ENCODE measurements at regions not wholly inside any gene's neighbourhood (a gene's known extent, or its start where the extent isn't known, plus 50 kb on each side); places are given as distances from the start of the nearest gene placed in this dataset.
"Not testable (repeated sequence)": the region's sequence is repeated elsewhere in the genome, so short reads cannot be mapped to it uniquely, and the experiment has no call there.

DNA sequence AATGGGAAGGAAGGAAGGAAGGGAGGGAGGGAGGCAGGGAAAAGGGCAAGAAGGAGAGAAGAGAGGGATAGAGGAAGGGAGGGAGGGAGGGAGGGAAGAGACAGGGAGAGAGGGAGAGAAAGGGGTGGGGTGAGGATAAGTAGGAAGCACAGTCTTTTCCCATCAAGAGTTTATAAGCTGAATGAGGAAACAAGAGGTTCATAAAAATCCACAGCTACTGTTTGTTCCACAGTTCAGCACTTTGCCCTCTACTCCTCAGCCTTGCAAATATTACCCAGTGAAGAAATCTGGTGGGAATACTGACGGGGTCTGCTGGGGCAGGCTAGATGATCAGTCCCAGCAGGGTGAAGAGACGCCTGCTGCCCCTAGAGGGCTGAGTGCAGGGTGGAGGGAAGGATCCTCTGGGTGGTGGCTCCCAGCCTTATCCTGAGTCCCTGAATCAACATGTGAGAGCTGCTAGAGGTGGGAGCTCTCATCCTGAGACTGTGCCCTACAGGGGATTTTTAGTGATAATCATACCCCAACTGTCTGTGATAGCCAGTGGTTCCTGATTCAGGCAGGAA, 233.9 kb upstream of the NBPF12 start:
- H3K27me3 ChIP-seq (replicated peaks; ENCODE audit: insufficient read depth); H3K36me3 ChIP-seq; DNase-seq (ENCODE audit: low spot score); H3K27ac ChIP-seq; ATAC-seq (ENCODE audit: insufficient number of reproducible peaks, low FRiP score, low read depth); H3K4me1 ChIP-seq (ENCODE audit: control insufficient read depth in 1 of 2, low read depth in 2 of 2); H3K4me3 ChIP-seq; H3K9me3 ChIP-seq: not testable (repeated sequence)

- ATAC-seq (ENCODE audit: insufficient number of reproducible peaks, low FRiP score, low read depth); H3K4me1 ChIP-seq (ENCODE audit: control insufficient read depth in 1 of 2, low read depth in 2 of 2); H3K9me3 ChIP-seq; H3K4me3 ChIP-seq; H3K27ac ChIP-seq; H3K36me3 ChIP-seq; DNase-seq (ENCODE audit: low spot score); H3K27me3 ChIP-seq (replicated peaks; ENCODE audit: insufficient read depth): not testable (repeated sequence)
Measured at GRCh38 chr1:146701320-146701719, 236.8 kb upstream of the NBPF12 start.

GRCh38 chr1:146695388-146695787, 242.7 kb upstream of the NBPF12 start:
- not testable (repeated sequence) for ATAC-seq (ENCODE audit: insufficient number of reproducible peaks, low FRiP score, low read depth); H3K9me3 ChIP-seq; DNase-seq (ENCODE audit: low spot score); H3K27me3 ChIP-seq (replicated peaks; ENCODE audit: insufficient read depth); H3K27ac ChIP-seq; H3K36me3 ChIP-seq; H3K4me1 ChIP-seq (ENCODE audit: control insufficient read depth in 1 of 2, low read depth in 2 of 2); H3K4me3 ChIP-seq

GRCh38 chr1:146691798-146692197, 246.3 kb upstream of the NBPF12 start:
- not testable (repeated sequence) for ATAC-seq (ENCODE audit: insufficient number of reproducible peaks, low FRiP score, low read depth); H3K4me3 ChIP-seq; H3K27me3 ChIP-seq (replicated peaks; ENCODE audit: insufficient read depth); H3K27ac ChIP-seq; H3K4me1 ChIP-seq (ENCODE audit: control insufficient read depth in 1 of 2, low read depth in 2 of 2); H3K36me3 ChIP-seq; DNase-seq (ENCODE audit: low spot score); H3K9me3 ChIP-seq

DNA sequence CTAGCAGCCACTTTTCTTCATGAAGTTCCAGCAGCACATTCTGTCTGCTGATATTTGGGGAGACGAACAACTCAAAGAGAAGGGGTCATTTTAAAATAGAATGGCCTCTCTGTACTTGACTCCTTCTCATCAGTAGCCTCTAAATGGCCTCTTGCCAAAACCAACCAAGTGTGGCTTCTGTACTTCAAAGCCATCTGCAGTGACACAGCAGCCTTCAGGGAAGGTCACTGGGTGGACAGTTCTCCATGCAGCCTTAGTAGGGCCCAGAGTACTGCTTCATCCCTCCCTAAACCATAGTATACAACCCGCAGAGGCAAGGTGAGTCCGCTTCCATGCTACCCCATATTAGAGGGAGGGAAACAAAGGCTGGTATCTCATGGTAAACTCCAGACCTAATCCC, 249.2 kb upstream of the NBPF12 start:
- H3K27me3 ChIP-seq (replicated peaks; ENCODE audit: insufficient read depth); H3K9me3 ChIP-seq; H3K27ac ChIP-seq; H3K4me1 ChIP-seq (ENCODE audit: control insufficient read depth in 1 of 2, low read depth in 2 of 2); DNase-seq (ENCODE audit: low spot score); ATAC-seq (ENCODE audit: insufficient number of reproducible peaks, low FRiP score, low read depth); H3K36me3 ChIP-seq; H3K4me3 ChIP-seq: not testable (repeated sequence)

DNA sequence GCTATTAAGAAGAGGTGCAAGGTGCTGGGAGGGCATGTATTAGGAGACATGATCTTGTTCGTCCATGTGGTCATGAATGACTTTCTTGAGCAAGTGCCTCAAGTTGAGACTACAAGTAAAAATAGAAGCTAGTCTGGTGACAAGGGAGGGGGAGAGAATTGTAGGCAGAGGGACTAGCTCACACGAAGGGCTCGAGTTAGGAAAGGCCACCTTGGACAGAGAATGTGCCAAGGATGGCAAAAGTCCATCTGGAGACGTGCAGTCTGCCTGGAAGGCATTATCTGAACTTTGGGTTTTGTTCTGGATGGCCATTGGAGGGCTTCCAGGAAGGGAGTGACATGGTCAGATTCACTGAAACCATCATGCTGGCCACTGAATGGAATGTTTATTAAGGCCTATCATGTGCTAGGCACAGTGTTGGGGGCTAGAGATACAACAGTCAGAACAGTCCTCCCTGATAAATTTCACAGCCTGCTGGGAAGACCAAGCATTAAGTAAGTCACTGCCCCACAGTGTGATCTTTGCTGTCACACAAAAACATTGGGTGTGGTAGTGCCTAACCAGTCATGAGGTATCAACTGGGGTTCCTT, 251.3 kb upstream of the NBPF12 start:
- not testable (repeated sequence) for H3K27me3 ChIP-seq (replicated peaks; ENCODE audit: insufficient read depth); DNase-seq (ENCODE audit: low spot score); H3K9me3 ChIP-seq; H3K27ac ChIP-seq; H3K4me1 ChIP-seq (ENCODE audit: control insufficient read depth in 1 of 2, low read depth in 2 of 2); H3K4me3 ChIP-seq; ATAC-seq (ENCODE audit: insufficient number of reproducible peaks, low FRiP score, low read depth); H3K36me3 ChIP-seq

GRCh38 chr1:146683126-146683429, 255.0 kb upstream of the NBPF12 start:
- H3K4me1 ChIP-seq (ENCODE audit: control insufficient read depth in 1 of 2, low read depth in 2 of 2); H3K9me3 ChIP-seq; ATAC-seq (ENCODE audit: insufficient number of reproducible peaks, low FRiP score, low read depth); H3K4me3 ChIP-seq; H3K27me3 ChIP-seq (replicated peaks; ENCODE audit: insufficient read depth); H3K36me3 ChIP-seq; H3K27ac ChIP-seq; DNase-seq (ENCODE audit: low spot score): not testable (repeated sequence)

- not testable (repeated sequence) for H3K36me3 ChIP-seq; H3K27me3 ChIP-seq (replicated peaks; ENCODE audit: insufficient read depth); H3K9me3 ChIP-seq; H3K4me1 ChIP-seq (ENCODE audit: control insufficient read depth in 1 of 2, low read depth in 2 of 2); H3K27ac ChIP-seq; H3K4me3 ChIP-seq; DNase-seq (ENCODE audit: low spot score); ATAC-seq (ENCODE audit: insufficient number of reproducible peaks, low FRiP score, low read depth)
Measured at GRCh38 chr1:146682227-146683125, 255.6 kb upstream of the NBPF12 start.

DNA sequence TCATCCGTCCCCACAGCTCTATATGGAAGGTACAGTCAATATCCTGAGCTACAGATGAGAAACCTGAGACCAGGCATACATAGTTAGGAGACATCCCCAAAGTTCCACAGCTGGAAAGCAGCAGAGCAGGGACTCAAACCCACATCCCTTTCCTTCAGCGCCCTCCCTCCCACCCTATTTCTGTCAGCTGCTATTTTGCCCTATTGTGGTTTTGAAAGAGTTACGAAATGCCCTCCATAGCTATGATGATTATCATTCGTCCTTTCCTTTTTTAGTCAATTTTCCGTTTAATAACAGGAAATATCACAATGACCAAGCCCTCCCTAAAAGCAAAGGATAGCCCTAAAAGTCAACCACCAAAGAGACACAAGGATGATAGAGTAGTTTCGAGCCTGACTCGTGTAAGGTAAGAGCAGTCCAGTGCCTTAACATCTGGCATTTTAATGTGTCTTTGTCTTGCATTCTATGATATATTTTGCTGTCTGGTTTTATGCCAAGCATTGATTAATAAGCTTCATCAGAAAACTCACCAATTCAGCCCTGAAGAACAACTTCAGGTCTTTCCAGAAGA, 264.3 kb upstream of the NBPF12 start:
- not testable (repeated sequence) for H3K36me3 ChIP-seq; ATAC-seq (ENCODE audit: insufficient number of reproducible peaks, low FRiP score, low read depth); H3K4me3 ChIP-seq; H3K27me3 ChIP-seq (replicated peaks; ENCODE audit: insufficient read depth); DNase-seq (ENCODE audit: low spot score); H3K27ac ChIP-seq; H3K4me1 ChIP-seq (ENCODE audit: control insufficient read depth in 1 of 2, low read depth in 2 of 2); H3K9me3 ChIP-seq

DNA sequence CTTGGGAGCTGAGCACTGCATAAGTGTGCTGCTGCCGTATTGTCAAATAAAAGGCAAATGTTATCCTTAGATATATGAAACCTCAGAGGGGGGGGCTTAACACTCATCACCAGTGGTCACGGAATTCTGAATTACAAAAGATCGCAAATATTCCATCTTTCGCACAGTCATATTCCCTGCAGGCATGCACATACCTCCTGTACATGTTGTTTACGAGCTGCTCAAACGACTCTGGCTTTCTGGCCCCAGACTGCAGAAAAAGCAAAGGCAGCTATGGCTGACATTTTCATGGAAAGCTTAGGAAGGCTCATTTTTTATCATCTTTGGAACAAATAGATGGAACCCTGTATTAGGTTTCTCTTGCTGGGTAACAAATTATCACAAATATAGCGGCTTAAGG, 265.5 kb upstream of the NBPF12 start:
- H3K9me3 ChIP-seq; H3K27me3 ChIP-seq (replicated peaks; ENCODE audit: insufficient read depth); DNase-seq (ENCODE audit: low spot score); H3K27ac ChIP-seq; H3K4me3 ChIP-seq; H3K36me3 ChIP-seq; ATAC-seq (ENCODE audit: insufficient number of reproducible peaks, low FRiP score, low read depth); H3K4me1 ChIP-seq (ENCODE audit: control insufficient read depth in 1 of 2, low read depth in 2 of 2): not testable (repeated sequence)

- not testable (repeated sequence) for H3K27me3 ChIP-seq (replicated peaks; ENCODE audit: insufficient read depth); H3K9me3 ChIP-seq; H3K27ac ChIP-seq; ATAC-seq (ENCODE audit: insufficient number of reproducible peaks, low FRiP score, low read depth); H3K4me3 ChIP-seq; H3K36me3 ChIP-seq; H3K4me1 ChIP-seq (ENCODE audit: control insufficient read depth in 1 of 2, low read depth in 2 of 2); DNase-seq (ENCODE audit: low spot score)
Measured at GRCh38 chr1:146671588-146671987, 266.5 kb upstream of the NBPF12 start.

DNA sequence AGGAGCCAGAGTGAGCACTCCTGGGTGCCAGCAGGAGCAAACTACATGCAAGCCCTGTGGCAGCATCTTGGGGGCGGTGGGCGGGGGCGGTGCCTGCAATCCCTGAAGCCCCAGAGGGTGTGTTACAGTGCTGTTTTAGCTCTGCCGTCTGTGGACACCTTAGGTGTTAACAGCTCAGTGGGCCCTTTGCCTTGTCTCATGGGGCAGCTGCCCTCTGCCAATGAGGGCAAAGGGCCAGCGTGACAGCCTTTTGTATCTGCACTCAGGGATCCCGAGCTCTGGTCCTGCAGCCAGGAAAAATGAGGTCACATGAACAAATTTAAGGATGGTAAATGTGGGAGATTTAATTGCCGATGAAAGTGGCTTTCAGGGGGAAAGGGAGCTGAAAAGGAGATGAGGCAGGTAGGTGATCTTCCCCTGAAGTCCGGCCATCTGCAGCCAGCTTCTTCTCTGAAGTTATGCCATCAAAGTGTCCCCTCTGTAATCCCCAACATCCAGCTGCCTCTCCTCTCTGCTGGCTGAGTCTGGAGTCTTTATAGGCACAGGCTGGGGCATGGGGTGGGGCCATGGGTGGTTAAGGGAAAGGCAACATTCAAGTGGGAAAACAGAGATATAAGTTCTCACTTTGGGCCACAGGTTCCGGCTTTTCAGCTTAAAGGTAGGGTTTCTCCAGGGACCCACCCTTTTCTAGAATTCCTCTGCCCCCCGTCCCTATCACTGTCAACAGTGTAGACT, 267.1 kb upstream of the NBPF12 start:
- not testable (repeated sequence) for DNase-seq (ENCODE audit: low spot score); H3K4me1 ChIP-seq (ENCODE audit: control insufficient read depth in 1 of 2, low read depth in 2 of 2); H3K9me3 ChIP-seq; H3K4me3 ChIP-seq; H3K36me3 ChIP-seq; H3K27ac ChIP-seq; H3K27me3 ChIP-seq (replicated peaks; ENCODE audit: insufficient read depth); ATAC-seq (ENCODE audit: insufficient number of reproducible peaks, low FRiP score, low read depth)

Measured in thoracic aorta (tissue), 2 donors.